ENCODE measurements at regions not wholly inside any gene's neighbourhood (a gene's known extent, or its start where the extent isn't known, plus 50 kb on each side); places are given as distances from the start of the nearest gene placed in this dataset.

DNA sequence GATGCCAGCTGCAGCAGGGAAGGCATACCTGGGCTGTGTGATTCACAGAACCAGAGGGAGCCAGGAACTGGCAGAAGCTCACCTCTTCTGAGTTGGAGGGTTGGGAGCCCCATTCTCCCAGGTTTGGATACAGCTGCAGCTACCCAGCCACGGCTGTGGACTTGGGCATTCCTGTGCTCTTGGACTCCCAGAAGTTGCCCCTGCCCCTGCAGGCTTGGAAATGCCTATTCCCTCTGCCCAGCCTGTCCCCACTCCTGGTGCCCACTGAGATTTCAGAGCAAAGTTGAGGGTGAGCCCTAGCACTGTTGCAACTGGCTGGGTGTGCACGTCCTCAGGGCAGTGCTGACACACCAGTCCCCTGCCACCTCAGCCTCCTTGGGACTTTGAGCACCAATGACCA lies 489.7 kb downstream of the SLCO4C1 start:
- Histone ChIP-seq H3K18ac (ENCODE audit: low read depth in 1 of 2, low read length in 2 of 2) (no peak overlapping the region), H2BK120ac (ENCODE audit: low read depth, low read length) (no peak overlapping the region), H4K8ac (ENCODE audit: low read length) (no peak overlapping the region), H3K36me3 (ENCODE audit: control insufficient read depth in 1 of 2, insufficient read depth in 2 of 2, low read depth in 1 of 2, low read length in 2 of 2) (no peaks in the 10 kb centered on the region), H3K79me1 (replicated peaks; ENCODE audit: low read length, poor library complexity, severe bottlenecking) (no peaks in the 10 kb centered on the region), H3K27ac (ENCODE audit: low read length, poor library complexity, severe bottlenecking) (no peak overlapping the region), H2BK12ac (ENCODE audit: low read length in 2 of 2) (no peak overlapping the region), H2BK15ac (ENCODE audit: low read depth, poor library complexity, severe bottlenecking) (no peak overlapping the region), H2AK5ac (ENCODE audit: low read length, severe bottlenecking) (no peak overlapping the region), H3K4ac (ENCODE audit: low read depth in 1 of 2, low read length in 2 of 2) (no peak overlapping the region), H2BK5ac (ENCODE audit: low read depth, low read length, poor library complexity, severe bottlenecking) (no peak overlapping the region), H3K4me3 (ENCODE audit: insufficient read depth in 1 of 2, low read depth in 1 of 2, low read length in 2 of 2) (no peak overlapping the region), H4K91ac (ENCODE audit: low read length) (no peak overlapping the region), H3K14ac (ENCODE audit: low read length in 2 of 2) (no peak overlapping the region), H3K23ac (ENCODE audit: low read length in 2 of 2) (no peak overlapping the region), H3K9me3 (ENCODE audit: control insufficient read depth, low read length) (no peaks in the 10 kb centered on the region), H3K4me2 (ENCODE audit: low read length, poor library complexity, severe bottlenecking) (no peak overlapping the region), H3K4me1 (ENCODE audit: control insufficient read depth, insufficient read depth, low read depth, low read length) (no peaks in the 10 kb centered on the region), H3K27me3 (ENCODE audit: control insufficient read depth in 1 of 2, insufficient read depth in 1 of 2, low read length in 2 of 2) (no peaks in the 10 kb centered on the region), H3K9ac (ENCODE audit: low read length) (no peak overlapping the region), H2AFZ (ENCODE audit: low read depth, low read length) (no peak overlapping the region)
- DNase-seq, result no peak
- WGBS, result 91% methylated on average over 2 of the region's 2 CpGs

GRCh38 chr5:101796427-101796826 lies 499.7 kb downstream of the SLCO4C1 start:
- H3K23ac ChIP-seq (ENCODE audit: low read length in 2 of 2), result no peak overlapping the region
- H3K9ac ChIP-seq (ENCODE audit: low read length), result no peak overlapping the region
- H3K18ac ChIP-seq (ENCODE audit: low read depth in 1 of 2, low read length in 2 of 2), result no peak overlapping the region
- no peaks in the 10 kb centered on the region for H3K27me3 ChIP-seq (ENCODE audit: control insufficient read depth in 1 of 2, insufficient read depth in 1 of 2, low read length in 2 of 2)
- H2AK5ac ChIP-seq (ENCODE audit: low read length, severe bottlenecking), result no peak overlapping the region
- H2BK120ac ChIP-seq (ENCODE audit: low read depth, low read length), result no peak overlapping the region
- no peak overlapping the region for H2BK12ac ChIP-seq (ENCODE audit: low read length in 2 of 2)
- no peak overlapping the region for H3K27ac ChIP-seq (ENCODE audit: low read length, poor library complexity, severe bottlenecking)
- no peak for DNase-seq
- H3K4me2 ChIP-seq (ENCODE audit: low read length, poor library complexity, severe bottlenecking), result no peak overlapping the region
- no peaks in the 10 kb centered on the region for H3K4me1 ChIP-seq (ENCODE audit: control insufficient read depth, insufficient read depth, low read depth, low read length)
- H4K91ac ChIP-seq (ENCODE audit: low read length), result no peak overlapping the region
- no peak overlapping the region for H3K4me3 ChIP-seq (ENCODE audit: insufficient read depth in 1 of 2, low read depth in 1 of 2, low read length in 2 of 2)
- H3K9me3 ChIP-seq (ENCODE audit: control insufficient read depth, low read length), result no peaks in the 10 kb centered on the region
- H3K4ac ChIP-seq (ENCODE audit: low read depth in 1 of 2, low read length in 2 of 2), result no peak overlapping the region
- no peaks in the 10 kb centered on the region for H3K79me1 ChIP-seq (replicated peaks; ENCODE audit: low read length, poor library complexity, severe bottlenecking)
- H3K14ac ChIP-seq (ENCODE audit: low read length in 2 of 2), result no peak overlapping the region
- no peak overlapping the region for H2AFZ ChIP-seq (ENCODE audit: low read depth, low read length)
- H2BK5ac ChIP-seq (ENCODE audit: low read depth, low read length, poor library complexity, severe bottlenecking), result no peak overlapping the region
- no peaks in the 10 kb centered on the region for H3K36me3 ChIP-seq (ENCODE audit: control insufficient read depth in 1 of 2, insufficient read depth in 2 of 2, low read depth in 1 of 2, low read length in 2 of 2)
- H4K8ac ChIP-seq (ENCODE audit: low read length), result no peak overlapping the region
- no peak overlapping the region for H2BK15ac ChIP-seq (ENCODE audit: low read depth, poor library complexity, severe bottlenecking)

GRCh38 chr5:101788797-101789196 lies 507.3 kb downstream of the SLCO4C1 start:
- Histone ChIP-seq H2BK120ac (ENCODE audit: low read depth, low read length) (no peak overlapping the region), H3K9me3 (ENCODE audit: control insufficient read depth, low read length) (no peaks in the 10 kb centered on the region), H3K9ac (ENCODE audit: low read length) (no peak overlapping the region), H3K79me1 (replicated peaks; ENCODE audit: low read length, poor library complexity, severe bottlenecking) (no peaks in the 10 kb centered on the region), H2BK5ac (ENCODE audit: low read depth, low read length, poor library complexity, severe bottlenecking) (no peak overlapping the region), H3K14ac (ENCODE audit: low read length in 2 of 2) (no peak overlapping the region), H2AFZ (ENCODE audit: low read depth, low read length) (no peak overlapping the region), H3K23ac (ENCODE audit: low read length in 2 of 2) (no peak overlapping the region), H3K27ac (ENCODE audit: low read length, poor library complexity, severe bottlenecking) (no peak overlapping the region), H2AK5ac (ENCODE audit: low read length, severe bottlenecking) (no peak overlapping the region), H3K4me1 (ENCODE audit: control insufficient read depth, insufficient read depth, low read depth, low read length) (peaks cover 1% of the 10 kb centered on the region), H3K18ac (ENCODE audit: low read depth in 1 of 2, low read length in 2 of 2) (no peak overlapping the region), H4K8ac (ENCODE audit: low read length) (no peak overlapping the region), H2BK15ac (ENCODE audit: low read depth, poor library complexity, severe bottlenecking) (no peak overlapping the region), H3K4me3 (ENCODE audit: insufficient read depth in 1 of 2, low read depth in 1 of 2, low read length in 2 of 2) (no peak overlapping the region), H3K4me2 (ENCODE audit: low read length, poor library complexity, severe bottlenecking) (no peak overlapping the region), H2BK12ac (ENCODE audit: low read length in 2 of 2) (no peak overlapping the region), H3K36me3 (ENCODE audit: control insufficient read depth in 1 of 2, insufficient read depth in 2 of 2, low read depth in 1 of 2, low read length in 2 of 2) (no peaks in the 10 kb centered on the region), H4K91ac (ENCODE audit: low read length) (no peak overlapping the region), H3K27me3 (ENCODE audit: control insufficient read depth in 1 of 2, insufficient read depth in 1 of 2, low read length in 2 of 2) (no peaks in the 10 kb centered on the region), H3K4ac (ENCODE audit: low read depth in 1 of 2, low read length in 2 of 2) (no peak overlapping the region)
- 68% methylated on average over 4 of the region's 4 CpGs for WGBS
- DNase-seq, result no peak

DNA sequence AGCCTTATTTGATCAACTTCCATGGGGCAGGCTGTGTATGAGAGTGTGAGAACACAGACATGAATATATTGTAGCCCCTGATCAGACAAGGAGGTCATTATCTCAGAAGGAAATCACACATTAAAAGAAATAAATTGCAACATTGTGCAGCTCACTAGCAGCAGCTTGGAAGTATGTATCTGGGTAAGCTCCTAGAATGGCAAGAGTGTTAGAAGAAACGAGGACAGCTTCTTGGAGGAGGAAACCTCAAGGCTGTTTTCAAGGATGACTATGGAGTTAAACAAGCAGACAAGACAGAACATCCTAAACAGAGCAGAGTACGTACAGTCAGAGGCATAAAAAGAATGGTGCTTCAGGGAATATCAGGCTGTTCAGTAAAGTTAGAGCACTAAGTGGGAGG lies 511.0 kb downstream of the SLCO4C1 start:
- Histone ChIP-seq H3K4me3 (ENCODE audit: insufficient read depth in 1 of 2, low read depth in 1 of 2, low read length in 2 of 2) (no peak overlapping the region), H2BK12ac (ENCODE audit: low read length in 2 of 2) (no peak overlapping the region), H3K4ac (ENCODE audit: low read depth in 1 of 2, low read length in 2 of 2) (no peak overlapping the region), H2BK120ac (ENCODE audit: low read depth, low read length) (no peak overlapping the region), H4K8ac (ENCODE audit: low read length) (no peak overlapping the region), H3K79me1 (replicated peaks; ENCODE audit: low read length, poor library complexity, severe bottlenecking) (no peaks in the 10 kb centered on the region), H2AFZ (ENCODE audit: low read depth, low read length) (no peak overlapping the region), H3K27ac (ENCODE audit: low read length, poor library complexity, severe bottlenecking) (no peak overlapping the region), H4K91ac (ENCODE audit: low read length) (no peak overlapping the region), H3K27me3 (ENCODE audit: control insufficient read depth in 1 of 2, insufficient read depth in 1 of 2, low read length in 2 of 2) (no peaks in the 10 kb centered on the region), H2BK15ac (ENCODE audit: low read depth, poor library complexity, severe bottlenecking) (no peak overlapping the region), H3K14ac (ENCODE audit: low read length in 2 of 2) (no peak overlapping the region), H3K18ac (ENCODE audit: low read depth in 1 of 2, low read length in 2 of 2) (no peak overlapping the region), H3K4me2 (ENCODE audit: low read length, poor library complexity, severe bottlenecking) (no peak overlapping the region), H2BK5ac (ENCODE audit: low read depth, low read length, poor library complexity, severe bottlenecking) (no peak overlapping the region), H3K36me3 (ENCODE audit: control insufficient read depth in 1 of 2, insufficient read depth in 2 of 2, low read depth in 1 of 2, low read length in 2 of 2) (no peaks in the 10 kb centered on the region), H2AK5ac (ENCODE audit: low read length, severe bottlenecking) (no peak overlapping the region), H3K4me1 (ENCODE audit: control insufficient read depth, insufficient read depth, low read depth, low read length) (peaks cover 3% of the 10 kb centered on the region), H3K9me3 (ENCODE audit: control insufficient read depth, low read length) (no peaks in the 10 kb centered on the region), H3K9ac (ENCODE audit: low read length) (no peak overlapping the region), H3K23ac (ENCODE audit: low read length in 2 of 2) (no peak overlapping the region)
- WGBS, result 73% methylated on average over 2 of the region's 2 CpGs
- no peak for DNase-seq

All from mesenchymal stem cell (in vitro differentiated cells and primary cell).